Astrocyte (in vitro differentiated cells and primary cell): ENCODE measurements at regions not wholly inside any gene's neighbourhood (a gene's known extent, or its start where the extent isn't known, plus 50 kb on each side); places are given as distances from the start of the nearest gene placed in this dataset.

Source experiments
- CTCF ChIP-seq: IDR thresholded peaks from 2 replicates; pipeline ENCODE4 v1.5.1; 2011; ENCODE audit warnings: low read depth, mild to moderate bottlenecking, inconsistent platforms, low read length, moderate library complexity; ENCODE audit not compliant: insufficient read depth
- EZH2 ChIP-seq: IDR thresholded peaks from 2 replicates; pipeline ENCODE4 v1.6.1; 2012; ENCODE audit warnings: mild to moderate bottlenecking, low read length, inconsistent platforms; ENCODE audit not compliant: insufficient read depth

GRCh38 chr2:59744436-59744835 lies 809.0 kb downstream of the BCL11A start:
- TF ChIP-seq CTCF (no peak), EZH2 (no peak)
